Epithelial cell of esophagus (primary cell): ENCODE measurements at regions not wholly inside any gene's neighbourhood (a gene's known extent, or its start where the extent isn't known, plus 50 kb on each side); places are given as distances from the start of the nearest gene placed in this dataset.
"Not testable (repeated sequence)": the region's sequence is repeated elsewhere in the genome, so short reads cannot be mapped to it uniquely, and the experiment has no call there.

Experiments
- DNase-seq: peaks from one replicate; pipeline ENCODE4 v3.0.0; 2010; ENCODE audit warnings: low read depth
- H3K4me3 ChIP-seq: 2 replicates; pipeline ENCODE4 v1.5.1; 2011; ENCODE audit warnings: mild to moderate bottlenecking, low read length, control low read depth
- TF ChIP-seq, protein P1 (sequence below): IDR thresholded peaks from 2 replicates; pipeline ENCODE4 v1.5.1; 2011; ENCODE audit warnings: low read depth, mild to moderate bottlenecking, low read length, control low read depth, inconsistent platforms; ENCODE audit not compliant: insufficient read depth; ENCODE audit errors: missing control alignments

GRCh38 chr3:17872457-17872856, 130.0 kb upstream of the TBC1D5 start:
- H3K4me3 ChIP-seq = no peak overlapping the region
- DNase-seq = no peak
- TF ChIP-seq, protein P1, sequence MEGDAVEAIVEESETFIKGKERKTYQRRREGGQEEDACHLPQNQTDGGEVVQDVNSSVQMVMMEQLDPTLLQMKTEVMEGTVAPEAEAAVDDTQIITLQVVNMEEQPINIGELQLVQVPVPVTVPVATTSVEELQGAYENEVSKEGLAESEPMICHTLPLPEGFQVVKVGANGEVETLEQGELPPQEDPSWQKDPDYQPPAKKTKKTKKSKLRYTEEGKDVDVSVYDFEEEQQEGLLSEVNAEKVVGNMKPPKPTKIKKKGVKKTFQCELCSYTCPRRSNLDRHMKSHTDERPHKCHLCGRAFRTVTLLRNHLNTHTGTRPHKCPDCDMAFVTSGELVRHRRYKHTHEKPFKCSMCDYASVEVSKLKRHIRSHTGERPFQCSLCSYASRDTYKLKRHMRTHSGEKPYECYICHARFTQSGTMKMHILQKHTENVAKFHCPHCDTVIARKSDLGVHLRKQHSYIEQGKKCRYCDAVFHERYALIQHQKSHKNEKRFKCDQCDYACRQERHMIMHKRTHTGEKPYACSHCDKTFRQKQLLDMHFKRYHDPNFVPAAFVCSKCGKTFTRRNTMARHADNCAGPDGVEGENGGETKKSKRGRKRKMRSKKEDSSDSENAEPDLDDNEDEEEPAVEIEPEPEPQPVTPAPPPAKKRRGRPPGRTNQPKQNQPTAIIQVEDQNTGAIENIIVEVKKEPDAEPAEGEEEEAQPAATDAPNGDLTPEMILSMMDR = no peak

DNA sequence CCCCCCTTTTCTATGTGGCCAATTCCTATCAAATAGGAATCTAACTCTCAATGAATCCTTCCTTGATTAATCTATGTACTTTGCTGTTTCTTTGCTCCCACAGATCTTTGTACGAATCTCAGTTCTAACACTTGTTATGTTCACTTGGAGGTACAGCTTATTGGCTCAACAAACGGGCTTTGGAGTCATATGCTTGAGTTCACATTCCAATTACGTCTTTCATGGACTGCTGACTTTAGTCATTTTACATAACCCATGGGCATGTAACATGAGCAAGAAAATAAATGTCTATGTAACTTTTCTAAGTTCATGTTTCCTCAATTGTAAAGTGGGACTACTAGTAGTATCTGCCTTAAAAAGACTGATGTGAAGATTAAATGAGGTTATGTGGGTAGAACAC, 123.2 kb upstream of the TBC1D5 start:
- no peak for DNase-seq
- TF ChIP-seq, protein P1 = no peak
- H3K4me3 ChIP-seq = no peak overlapping the region

GRCh38 chr3:17861476-17861875, 119.0 kb upstream of the TBC1D5 start:
- no peak overlapping the region for H3K4me3 ChIP-seq
- TF ChIP-seq, protein P1 = no peak
- DNase-seq = no peak

GRCh38 chr3:17860840-17861471, 118.5 kb upstream of the TBC1D5 start:
- H3K4me3 ChIP-seq, DNase-seq: not testable (repeated sequence)

DNA sequence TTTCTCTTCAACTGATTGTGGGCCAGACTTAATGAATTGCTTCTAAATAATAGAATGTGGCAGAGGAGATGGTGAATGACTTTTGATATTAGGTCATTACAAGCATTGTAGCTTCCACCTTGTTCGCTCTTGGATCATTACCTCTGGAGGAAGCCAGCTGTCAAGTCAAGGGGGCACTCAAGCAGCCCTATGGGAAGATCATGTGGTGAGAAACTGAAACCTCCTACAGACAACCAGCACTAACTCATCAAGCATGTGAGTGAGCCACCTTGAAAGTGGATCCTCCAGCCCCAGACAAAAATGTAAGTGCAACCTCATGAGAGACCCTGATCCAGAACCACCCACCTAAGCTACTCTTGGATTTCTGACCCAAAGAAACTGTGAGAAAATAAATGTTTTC, 109.8 kb upstream of the TBC1D5 start:
- H3K4me3 ChIP-seq = no peak overlapping the region
- TF ChIP-seq, protein P1 = no peak
- no peak for DNase-seq

DNA sequence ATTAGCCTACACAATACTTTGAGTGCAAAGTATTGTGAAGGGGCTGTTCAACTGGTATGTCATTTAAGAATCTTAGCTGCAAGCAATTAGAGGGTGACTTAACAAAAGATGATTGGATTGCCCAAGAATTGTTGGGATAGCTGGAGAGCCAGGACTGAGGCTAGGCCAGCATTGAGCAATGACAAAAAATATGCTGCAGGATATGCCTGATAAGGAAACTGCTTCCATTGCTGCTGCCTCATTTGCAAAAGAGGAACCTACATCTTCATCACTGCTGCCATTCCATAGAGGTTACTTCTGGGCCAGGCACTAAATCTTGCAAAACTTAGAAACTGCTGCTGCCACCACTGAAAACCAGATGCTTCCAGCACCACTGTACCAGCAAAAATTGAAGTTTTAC, 108.0 kb upstream of the TBC1D5 start:
- TF ChIP-seq, protein P1 = no peak
- DNase-seq = peak; percentile 33

DNA sequence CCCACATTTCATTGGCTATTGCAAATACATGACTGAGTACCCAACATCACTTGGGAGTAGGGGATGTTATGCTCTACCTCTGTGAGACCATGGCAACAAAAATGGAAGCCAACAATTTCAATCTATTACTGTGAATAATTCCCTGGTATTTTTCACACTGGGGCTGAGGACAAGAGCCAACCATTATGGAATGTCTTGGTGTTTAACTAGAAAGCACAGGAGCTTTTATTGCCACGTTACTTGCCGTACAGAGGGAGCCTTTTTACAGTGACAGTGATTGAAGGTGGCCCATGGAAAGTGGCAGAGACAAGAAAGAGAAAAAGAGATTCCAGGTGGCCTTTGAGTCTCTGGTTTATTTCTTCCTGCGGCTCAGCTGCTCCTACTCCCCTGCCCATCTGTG, 105.7 kb upstream of the TBC1D5 start:
- H3K4me3 ChIP-seq = no peak overlapping the region
- DNase-seq = no peak
- TF ChIP-seq, protein P1 = no peak

More for the DNA sequence above, 108.0 kb upstream of the TBC1D5 start:
- H3K4me3 ChIP-seq = no peak overlapping the region
